Suprapubic skin (tissue), 4 donors: ENCODE measurements at regions not wholly inside any gene's neighbourhood (a gene's known extent, or its start where the extent isn't known, plus 50 kb on each side); places are given as distances from the start of the nearest gene placed in this dataset.
"Not testable (repeated sequence)": the region's sequence is repeated elsewhere in the genome, so short reads cannot be mapped to it uniquely, and the experiment has no call there.

ENCODE experiments used
- DNase-seq, 2 donors: peaks; one replicate each; pipeline ENCODE4 v3.0.0-alpha.2; 2019; ENCODE audit warnings: low spot score in 2 of 2
- H3K27ac ChIP-seq: fragments of 200-600 bp; sonication (generic); one replicate; pipeline ENCODE4 v1.5.1; 2019
- H3K27me3 ChIP-seq: fragments of 200-600 bp; sonication (generic); one replicate; pipeline ENCODE4 v1.5.1; 2019
- H3K36me3 ChIP-seq: fragments of 200-600 bp; sonication (generic); one replicate; pipeline ENCODE4 v1.5.1; 2019
- H3K4me1 ChIP-seq: fragments of 200-600 bp; sonication (generic); one replicate; pipeline ENCODE4 v1.5.1; 2019
- H3K4me3 ChIP-seq: fragments of 200-600 bp; sonication (generic); one replicate; pipeline ENCODE4 v1.5.1; 2019; ENCODE audit warnings: mild to moderate bottlenecking
- H3K9me3 ChIP-seq: fragments of 200-600 bp; sonication (generic); one replicate; pipeline ENCODE4 v1.5.1; 2019
- CTCF ChIP-seq, 2 donors: fragments of 200-600 bp in 1 of 2; fragments of 450-650 bp in 1 of 2; sonication (generic) in 1 of 2; IDR thresholded peaks; one replicate each; pipeline ENCODE4 v1.5.1; 2016 to 2019; ENCODE audit warnings: antibody characterized with exemption in 2 of 2, mild to moderate bottlenecking in 1 of 2, moderate library complexity in 1 of 2
- EP300 ChIP-seq: sonication (generic); formaldehyde crosslinking; IDR thresholded peaks from one replicate; pipeline ENCODE4 v1.6.1; 2017; ENCODE audit warnings: antibody characterized with exemption
- POLR2A ChIP-seq, 2 donors: fragments of 450-650 bp; IDR thresholded peaks; one replicate each; pipeline ENCODE4 v1.6.1; 2017; ENCODE audit warnings: antibody characterized with exemption in 2 of 2, mild to moderate bottlenecking in 2 of 2, moderate library complexity in 2 of 2
- POLR2AphosphoS5 ChIP-seq, 3 donors: sonication (generic); formaldehyde crosslinking; IDR thresholded peaks; one replicate each; pipeline ENCODE4 v1.6.1; 2017; ENCODE audit warnings: antibody characterized with exemption in 3 of 3
- WGBS: methylation state at CpG from one replicate; pipeline ENCODE4 v1.1.5; 2018; 5-methylcytosine and 5-hydroxymethylcytosine counted together

GRCh38 chr5:1733369-1733768 lies 66.3 kb downstream of the MRPL36 start:
- Histone ChIP-seq H3K27me3 (peaks cover 36% of the 10 kb centered on the region), H3K4me3 (no peak overlapping the region), H3K4me1 (no peaks in the 10 kb centered on the region), H3K27ac (no peak overlapping the region), H3K36me3 (no peaks in the 10 kb centered on the region), H3K9me3 (no peaks in the 10 kb centered on the region)
- TF ChIP-seq CTCF (IDR thresholded peaks at IDR 0.05) = no peak
- no peak for TF ChIP-seq POLR2A (IDR thresholded peaks at IDR 0.05)
- no peak for TF ChIP-seq EP300
- TF ChIP-seq POLR2AphosphoS5 (IDR thresholded peaks at IDR 0.05) = no peak
- WGBS = 72% methylated on average over 7 of the region's 7 CpGs
- peak in 1 of 2 donors; percentile 62 for DNase-seq

GRCh38 chr5:1732945-1733344 lies 66.7 kb downstream of the MRPL36 start:
- H3K9me3 ChIP-seq = no peaks in the 10 kb centered on the region
- no peaks in the 10 kb centered on the region for H3K36me3 ChIP-seq
- WGBS = 83% methylated on average over 4 of the region's 5 CpGs
- H3K4me1 ChIP-seq = no peaks in the 10 kb centered on the region
- peak in 1 of 2 donors; percentile 73 for DNase-seq
- H3K27ac ChIP-seq = no peak overlapping the region
- TF ChIP-seq EP300 (no peak), POLR2AphosphoS5 (IDR thresholded peaks at IDR 0.05) (no peak), CTCF (IDR thresholded peaks at IDR 0.05) (no peak), POLR2A (IDR thresholded peaks at IDR 0.05) (no peak)
- peaks cover 36% of the 10 kb centered on the region for H3K27me3 ChIP-seq
- no peak overlapping the region for H3K4me3 ChIP-seq

- TF ChIP-seq CTCF (IDR thresholded peaks at IDR 0.05) (no peak), EP300 (no peak), POLR2A (IDR thresholded peaks at IDR 0.05) (no peak), POLR2AphosphoS5 (IDR thresholded peaks at IDR 0.05) (no peak)
- Histone ChIP-seq H3K4me1 (no peaks in the 10 kb centered on the region), H3K27me3 (peaks cover 34% of the 10 kb centered on the region), H3K36me3 (no peaks in the 10 kb centered on the region), H3K4me3 (no peak overlapping the region), H3K9me3 (no peaks in the 10 kb centered on the region), H3K27ac (no peak overlapping the region)
- 89% methylated on average over 9 of the region's 9 CpGs for WGBS
- peak in 1 of 2 donors; percentile 67 for DNase-seq
Measured at GRCh38 chr5:1732238-1732941, 67.2 kb downstream of the MRPL36 start.

- H3K36me3 ChIP-seq, H3K4me1 ChIP-seq, DNase-seq, H3K27ac ChIP-seq, H3K4me3 ChIP-seq, H3K9me3 ChIP-seq: not testable (repeated sequence)
- peaks cover 31% of the 10 kb centered on the region for H3K27me3 ChIP-seq
- 89% methylated on average over 4 of the region's 4 CpGs for WGBS
Measured at GRCh38 chr5:1731855-1732237, 67.8 kb downstream of the MRPL36 start.

GRCh38 chr5:1731091-1731639 lies 68.5 kb downstream of the MRPL36 start:
- Histone ChIP-seq H3K9me3 (no peaks in the 10 kb centered on the region), H3K27me3 (peaks cover 31% of the 10 kb centered on the region), H3K36me3 (no peaks in the 10 kb centered on the region), H3K4me3 (no peak overlapping the region), H3K4me1 (no peaks in the 10 kb centered on the region), H3K27ac (no peak overlapping the region)
- TF ChIP-seq POLR2A (IDR thresholded peaks at IDR 0.05) = no peak
- no peak for TF ChIP-seq CTCF (IDR thresholded peaks at IDR 0.05)
- TF ChIP-seq POLR2AphosphoS5 (IDR thresholded peaks at IDR 0.05) = no peak
- TF ChIP-seq EP300 = no peak
- DNase-seq = peak in 1 of 2 donors; percentile 50
- 100% methylated on average over 5 of the region's 11 CpGs for WGBS
